Adrenal gland (tissue), 5 donors: ENCODE measurements at regions not wholly inside any gene's neighbourhood (a gene's known extent, or its start where the extent isn't known, plus 50 kb on each side); places are given as distances from the start of the nearest gene placed in this dataset.

Experiments
- POLR2A ChIP-seq, 2 donors: fragments of 450-650 bp; IDR thresholded peaks; one replicate each; pipeline ENCODE4 v1.6.1; 2017; ENCODE audit warnings: antibody characterized with exemption in 2 of 2, mild to moderate bottlenecking in 2 of 2, moderate library complexity in 1 of 2
- TF ChIP-seq, protein P1 (sequence below), 6 experiments: fragments of 450-650 bp in 4 of 6; fragments of 200-600 bp in 2 of 6; sonication (generic) in 1 of 6; IDR thresholded peaks; 1 replicate in 5 of 6; 2 replicates in 1 of 6; pipeline versions ENCODE4 v1.5.1 to v1.8.0; 2016 to 2021; ENCODE audit warnings: antibody characterized with exemption in 6 of 6, mild to moderate bottlenecking in 2 of 6, moderate library complexity in 1 of 6
- donor health status: DM: no; HTN: no; CAD: no.

DNA sequence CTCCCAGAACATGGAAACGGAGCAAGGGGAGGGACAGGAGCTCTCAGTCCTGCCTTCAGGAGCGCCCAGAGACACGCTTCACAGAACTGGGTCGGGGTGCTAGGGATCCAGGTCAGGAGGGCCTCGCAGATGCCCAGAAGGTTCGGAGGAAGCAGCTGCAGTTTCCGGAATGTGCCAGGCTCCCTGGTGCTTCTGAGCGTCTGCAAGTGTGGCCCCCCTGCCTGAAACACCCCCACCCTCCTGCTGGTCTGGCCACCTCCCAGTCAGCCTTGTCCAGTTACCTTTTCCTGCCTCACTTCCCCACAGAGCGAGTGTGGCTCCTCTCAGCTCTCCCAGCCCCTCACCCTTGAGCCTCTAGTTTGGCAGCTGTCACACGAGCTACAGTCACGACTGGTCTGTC is 88.3 kb upstream of the TAF1B start:
- TF ChIP-seq, protein P1, sequence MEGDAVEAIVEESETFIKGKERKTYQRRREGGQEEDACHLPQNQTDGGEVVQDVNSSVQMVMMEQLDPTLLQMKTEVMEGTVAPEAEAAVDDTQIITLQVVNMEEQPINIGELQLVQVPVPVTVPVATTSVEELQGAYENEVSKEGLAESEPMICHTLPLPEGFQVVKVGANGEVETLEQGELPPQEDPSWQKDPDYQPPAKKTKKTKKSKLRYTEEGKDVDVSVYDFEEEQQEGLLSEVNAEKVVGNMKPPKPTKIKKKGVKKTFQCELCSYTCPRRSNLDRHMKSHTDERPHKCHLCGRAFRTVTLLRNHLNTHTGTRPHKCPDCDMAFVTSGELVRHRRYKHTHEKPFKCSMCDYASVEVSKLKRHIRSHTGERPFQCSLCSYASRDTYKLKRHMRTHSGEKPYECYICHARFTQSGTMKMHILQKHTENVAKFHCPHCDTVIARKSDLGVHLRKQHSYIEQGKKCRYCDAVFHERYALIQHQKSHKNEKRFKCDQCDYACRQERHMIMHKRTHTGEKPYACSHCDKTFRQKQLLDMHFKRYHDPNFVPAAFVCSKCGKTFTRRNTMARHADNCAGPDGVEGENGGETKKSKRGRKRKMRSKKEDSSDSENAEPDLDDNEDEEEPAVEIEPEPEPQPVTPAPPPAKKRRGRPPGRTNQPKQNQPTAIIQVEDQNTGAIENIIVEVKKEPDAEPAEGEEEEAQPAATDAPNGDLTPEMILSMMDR (IDR thresholded peaks at IDR 0.05) = no peak
- TF ChIP-seq POLR2A (IDR thresholded peaks at IDR 0.05) = no peak
